OCI-LY1 (cell line): ENCODE measurements at regions not wholly inside any gene's neighbourhood (a gene's known extent, or its start where the extent isn't known, plus 50 kb on each side); places are given as distances from the start of the nearest gene placed in this dataset.

ENCODE experiments used
- CTCF ChIP-seq: fragments of 200-600 bp; sonication (generic), shearing (Covaris generic); IDR thresholded peaks from 2 replicates; pipeline ENCODE4 v1.5.1; 2017; ENCODE audit warnings: mild to moderate bottlenecking, antibody characterized with exemption, low read length, moderate library complexity, mixed read lengths
- EZH2 ChIP-seq: fragments of 200-600 bp; sonication (generic), shearing (Covaris generic); IDR thresholded peaks from 2 replicates; pipeline ENCODE4 v1.8.0; 2017; ENCODE audit warnings: borderline replicate concordance, mixed run types, mild to moderate bottlenecking, antibody characterized with exemption, low read length, moderate library complexity, mixed read lengths

- no peak for TF ChIP-seq EZH2
- no peak for TF ChIP-seq CTCF
Observed at GRCh38 chr22:19578180-19579004, 54.2 kb upstream of the CLDN5 start.
